ENCODE measurements at regions not wholly inside any gene's neighbourhood (a gene's known extent, or its start where the extent isn't known, plus 50 kb on each side); places are given as distances from the start of the nearest gene placed in this dataset.

DNA sequence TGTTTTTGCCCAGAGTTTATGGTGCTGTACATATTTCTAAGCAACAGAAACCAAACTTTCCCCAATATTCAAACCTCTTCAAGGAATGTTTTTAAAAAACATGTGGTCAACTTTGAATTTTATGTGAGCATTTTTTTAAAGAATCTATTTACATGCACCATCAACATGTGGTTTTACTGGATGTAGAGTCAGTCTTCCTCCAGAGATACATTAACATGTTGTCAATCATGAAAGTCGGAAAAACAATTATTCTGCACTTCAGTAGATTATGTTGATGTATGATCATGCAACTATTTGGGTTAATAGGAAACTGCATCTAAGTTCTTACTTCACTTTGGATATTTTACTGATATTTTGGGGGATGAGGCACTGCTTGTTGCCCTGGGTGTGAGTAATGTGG, 208.6 kb downstream of the FOXL1 start:
- TF ChIP-seq ZFX (IDR thresholded peaks at IDR 0.05; ENCODE audit: borderline replicate concordance) (no peak), CTCF (IDR thresholded peaks at IDR 0.05) (no peak)
- H3K27ac ChIP-seq: no peak overlapping the region

- TF ChIP-seq CTCF (IDR thresholded peaks at IDR 0.05) (no peak), ZFX (IDR thresholded peaks at IDR 0.05; ENCODE audit: borderline replicate concordance) (no peak)
- H3K27ac ChIP-seq: no peak overlapping the region
These were observed 209.2 kb downstream of the FOXL1 start for GRCh38 chr16:86787538-86787937.

DNA sequence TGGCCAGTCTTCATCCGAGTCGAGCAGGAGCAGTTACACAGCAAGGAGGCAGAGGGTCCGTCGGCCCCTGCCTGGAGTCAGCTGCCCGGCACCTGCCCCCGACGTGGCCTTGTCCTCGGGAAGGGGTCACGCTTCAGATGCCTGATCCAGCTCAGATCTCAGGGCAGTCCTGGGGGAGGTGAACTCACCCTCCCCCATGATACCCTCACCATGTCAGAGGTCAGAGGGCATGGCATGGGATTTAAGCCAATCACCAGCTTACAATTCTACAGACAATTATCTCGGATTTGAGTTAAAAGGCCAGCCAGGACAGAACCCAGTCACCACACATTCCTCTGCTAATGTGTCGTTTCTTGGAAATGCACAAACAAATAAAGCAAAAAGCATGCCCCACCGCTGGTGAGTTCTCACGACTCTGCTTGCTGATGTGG, 211.3 kb downstream of the FOXL1 start:
- H3K27ac ChIP-seq: no peak overlapping the region
- TF ChIP-seq ZFX (IDR thresholded peaks at IDR 0.05; ENCODE audit: borderline replicate concordance) (no peak), CTCF (IDR thresholded peaks at IDR 0.05) (no peak)

GRCh38 chr16:86791287-86792035, 213.1 kb downstream of the FOXL1 start:
- TF ChIP-seq ZFX (IDR thresholded peaks at IDR 0.05; ENCODE audit: borderline replicate concordance): no peak
- no peak for TF ChIP-seq CTCF (IDR thresholded peaks at IDR 0.05)
- H3K27ac ChIP-seq: no peak overlapping the region

DNA sequence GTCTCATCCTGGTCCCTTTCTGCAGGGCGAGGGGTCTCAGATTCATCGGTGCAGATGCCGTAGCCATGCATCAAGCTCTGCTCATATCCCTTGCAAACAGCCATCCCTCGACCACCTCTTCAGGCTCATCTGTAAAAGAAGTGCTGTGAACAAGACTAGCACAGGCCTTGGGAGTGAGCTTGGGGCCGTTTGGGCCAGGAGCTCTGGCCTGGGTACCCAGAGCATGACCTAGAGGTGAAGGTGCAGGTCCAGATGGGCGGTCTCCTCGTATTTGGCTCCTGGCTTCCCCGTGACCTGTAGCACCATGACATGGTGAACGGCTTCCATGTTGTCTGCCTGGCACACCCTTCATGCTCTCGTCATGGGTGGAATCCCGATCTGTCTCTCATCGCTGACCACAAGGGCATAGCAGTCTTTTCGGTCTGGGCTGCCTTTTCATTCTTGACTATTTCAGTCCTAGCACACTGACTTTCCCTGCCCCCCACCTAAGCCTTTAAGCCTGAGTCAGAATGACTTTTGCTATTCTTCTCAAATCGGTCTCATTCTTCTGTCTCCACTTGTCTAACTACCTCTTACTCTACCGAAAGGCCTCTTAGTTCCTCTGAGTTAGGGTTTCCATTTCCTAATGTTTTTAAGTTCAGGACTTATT, 216.0 kb downstream of the FOXL1 start:
- no peak overlapping the region for H3K27ac ChIP-seq
- TF ChIP-seq ZFX (IDR thresholded peaks at IDR 0.05; ENCODE audit: borderline replicate concordance) (no peak), CTCF (IDR thresholded peaks at IDR 0.05) (no peak)

DNA sequence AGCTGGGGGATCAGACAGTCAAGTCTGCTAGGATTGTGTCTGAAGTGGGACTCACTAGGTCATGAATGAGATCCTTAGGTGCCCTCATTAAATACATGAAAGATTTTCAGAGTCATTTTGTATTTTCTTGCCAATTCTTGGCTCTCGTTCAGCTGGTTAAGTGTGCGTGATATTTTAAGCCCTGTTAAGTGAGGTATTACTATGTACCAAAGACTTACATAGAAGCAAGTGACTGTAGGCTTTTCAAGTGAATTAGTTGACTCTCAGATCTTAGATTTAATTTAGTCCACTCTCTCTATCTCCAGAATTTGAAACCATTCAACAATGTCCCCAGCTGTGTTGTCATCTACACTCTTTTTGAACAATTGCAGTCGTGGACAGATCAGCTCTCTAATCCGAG, 219.4 kb downstream of the FOXL1 start:
- H3K27ac ChIP-seq: no peak overlapping the region
- TF ChIP-seq CTCF (IDR thresholded peaks at IDR 0.05) (no peak), ZFX (IDR thresholded peaks at IDR 0.05; ENCODE audit: borderline replicate concordance) (no peak)

Measured in 22Rv1 (cell line).